Stimulated activated CD4-positive, alpha-beta T cell treated with anti-CD3 and anti-CD28 coated beads, Interleukin-4, amount 100 ng/mL, for 24 hours (primary cell): ENCODE measurements at regions not wholly inside any gene's neighbourhood (a gene's known extent, or its start where the extent isn't known, plus 50 kb on each side); places are given as distances from the start of the nearest gene placed in this dataset.

Source experiments
- DNase-seq: peaks from one replicate; pipeline ENCODE4 v3.0.0-alpha.2; 2020

- no peak for DNase-seq
These were observed 157.1 kb downstream of the TLE1 start for GRCh38 chr9:81532251-81532650.

GRCh38 chr9:81531511-81531910 is 157.8 kb downstream of the TLE1 start:
- DNase-seq: no peak

- no peak for DNase-seq
These were observed 158.5 kb downstream of the TLE1 start for GRCh38 chr9:81530846-81531245.

- DNase-seq: no peak
These were observed 159.0 kb downstream of the TLE1 start for GRCh38 chr9:81530310-81530810.

DNA sequence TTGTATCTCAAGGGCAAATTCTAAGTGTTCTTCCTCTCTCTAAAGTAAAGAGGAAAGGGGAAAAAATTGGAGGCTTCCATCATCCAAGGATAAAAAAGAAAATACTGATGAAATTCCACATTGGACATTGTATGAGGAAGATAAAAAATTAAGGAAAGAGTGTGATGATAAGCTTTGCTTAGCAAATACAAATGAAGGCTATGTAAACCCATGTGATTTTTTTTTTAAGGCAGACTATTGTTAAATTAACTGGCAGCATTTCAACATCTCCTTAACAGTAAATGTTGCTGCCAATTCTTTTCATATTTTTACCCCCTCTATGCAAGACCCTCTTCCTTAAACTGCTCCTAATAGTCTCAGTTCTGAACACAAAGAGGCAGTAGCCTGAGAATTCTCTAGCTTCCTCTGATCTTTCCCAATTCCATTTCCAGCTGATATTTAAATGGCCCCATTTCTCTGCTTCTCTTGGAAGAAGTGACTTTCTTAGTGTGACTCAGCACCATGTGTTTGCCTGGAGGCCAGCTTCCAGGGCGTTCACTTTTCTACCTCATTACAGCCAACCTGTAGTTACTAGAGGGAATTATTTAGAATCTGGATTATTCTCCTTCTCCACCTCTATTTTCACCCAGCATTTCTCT is 159.7 kb downstream of the TLE1 start:
- no peak for DNase-seq

DNA sequence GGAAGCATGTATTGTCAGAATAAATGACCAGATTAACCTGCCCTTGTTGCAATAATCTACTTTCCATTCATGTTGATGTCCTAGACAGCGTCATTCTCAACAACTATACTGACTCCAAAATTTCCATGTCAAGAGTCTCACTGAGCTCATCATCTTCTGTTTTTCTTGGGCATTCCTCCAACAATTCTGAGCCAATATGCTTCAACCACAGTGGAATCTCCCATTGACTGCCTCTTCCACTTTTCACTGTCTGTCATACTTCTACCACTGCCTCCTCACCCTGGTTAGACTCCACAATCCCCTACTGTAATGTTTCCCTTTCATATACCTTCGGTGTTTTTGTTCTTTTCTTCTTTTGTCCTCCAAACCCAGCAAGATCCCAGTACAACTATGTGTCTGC is 162.8 kb downstream of the TLE1 start:
- DNase-seq: no peak

DNA sequence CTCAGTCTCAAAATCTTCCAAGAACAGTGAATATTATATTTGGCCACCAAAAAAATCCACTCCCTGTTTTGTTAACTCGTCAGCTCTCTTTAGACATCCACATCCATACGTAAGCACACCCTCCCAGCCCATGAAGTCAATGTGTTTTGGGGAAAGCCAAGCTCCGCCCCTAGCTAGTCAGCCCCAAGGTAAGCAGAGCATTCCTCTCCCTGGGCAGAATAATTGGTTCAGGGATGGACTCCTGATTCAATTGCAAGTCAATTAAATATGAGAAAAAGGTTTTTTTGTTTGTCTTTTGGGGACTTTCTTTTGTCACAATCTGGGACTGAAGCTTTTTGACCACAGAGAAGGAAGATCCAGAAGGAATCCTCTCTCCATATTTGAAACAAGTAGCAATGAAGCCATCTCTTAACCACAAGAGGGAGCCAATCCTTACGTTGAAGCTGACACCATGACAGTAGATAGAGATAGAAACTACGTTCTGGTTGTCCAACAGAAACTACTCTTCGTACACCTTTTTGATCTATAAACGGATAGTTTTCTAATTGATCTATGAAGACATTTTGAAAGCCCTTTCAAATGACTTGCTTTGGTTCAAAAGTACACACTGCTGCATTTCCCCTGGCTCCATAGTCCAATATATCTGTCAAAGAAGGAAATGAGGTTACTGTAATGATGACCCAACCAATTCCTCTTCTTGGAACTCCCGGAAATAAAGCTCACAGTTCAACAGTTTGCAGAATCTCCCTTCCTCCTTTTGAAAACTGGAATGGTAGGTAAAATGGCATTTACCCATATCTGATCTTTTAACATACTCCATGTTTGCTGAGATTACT is 166.4 kb downstream of the TLE1 start:
- no peak for DNase-seq

DNA sequence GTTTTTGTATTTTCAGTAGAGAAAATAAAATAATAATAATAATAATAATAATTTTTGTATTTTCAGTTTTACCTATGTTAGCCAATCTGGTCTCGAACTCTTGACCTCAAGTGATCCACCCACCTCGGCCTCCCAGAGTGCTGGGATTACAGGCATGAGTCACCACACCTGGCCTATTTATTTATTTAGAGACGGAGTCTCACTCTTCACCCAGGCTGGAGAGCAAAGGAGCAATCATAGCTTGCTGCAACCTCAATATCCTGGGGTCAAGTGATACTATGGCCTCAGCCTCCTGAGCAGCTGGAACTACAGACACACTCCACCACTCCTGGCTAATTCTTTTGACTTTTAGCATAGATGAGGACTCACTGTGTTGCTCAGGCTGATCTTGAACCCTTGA is 167.5 kb downstream of the TLE1 start:
- DNase-seq: no peak

- no peak for DNase-seq
These were observed 169.4 kb downstream of the TLE1 start for GRCh38 chr9:81519816-81520495.

- no peak for DNase-seq
These were observed 171.4 kb downstream of the TLE1 start for GRCh38 chr9:81517954-81518353.

DNA sequence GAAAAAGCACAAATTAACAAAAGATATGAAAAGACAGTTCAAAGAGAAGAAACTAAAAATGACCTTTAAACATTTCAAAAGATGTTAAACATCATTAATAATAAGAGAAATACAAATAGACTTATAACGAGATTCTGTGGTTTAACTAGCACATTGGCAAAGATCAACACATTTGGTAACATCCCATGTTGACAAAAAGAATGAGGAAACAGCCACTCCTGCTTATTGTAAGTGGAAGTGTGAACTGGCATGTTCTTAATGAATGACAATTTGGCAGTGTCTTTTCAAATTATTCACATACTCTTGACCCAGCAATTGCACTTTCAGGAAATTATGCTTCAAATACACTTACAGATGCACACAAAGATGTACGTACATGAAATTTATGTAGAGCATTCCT is 176.3 kb downstream of the TLE1 start:
- no peak for DNase-seq

DNA sequence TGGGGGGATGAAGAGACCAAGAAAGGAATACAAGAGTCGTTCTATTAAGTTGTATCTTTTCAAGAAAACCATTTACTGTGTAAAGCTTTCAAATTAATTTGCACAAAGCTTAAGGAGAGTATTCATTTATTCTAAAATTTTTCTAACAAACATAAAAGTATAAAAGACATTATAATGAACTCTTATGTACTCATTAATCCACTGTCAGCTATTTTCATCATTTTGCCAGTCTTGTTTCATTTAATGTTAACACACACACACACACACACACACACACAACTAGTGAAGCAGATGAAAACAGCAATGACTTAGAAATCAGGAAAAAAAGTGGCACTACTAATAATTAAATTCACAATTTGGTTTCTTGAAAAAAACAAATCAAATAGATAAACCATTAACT is 176.7 kb downstream of the TLE1 start:
- no peak for DNase-seq

- DNase-seq: no peak
These were observed 180.9 kb downstream of the TLE1 start for GRCh38 chr9:81508476-81508875.

DNA sequence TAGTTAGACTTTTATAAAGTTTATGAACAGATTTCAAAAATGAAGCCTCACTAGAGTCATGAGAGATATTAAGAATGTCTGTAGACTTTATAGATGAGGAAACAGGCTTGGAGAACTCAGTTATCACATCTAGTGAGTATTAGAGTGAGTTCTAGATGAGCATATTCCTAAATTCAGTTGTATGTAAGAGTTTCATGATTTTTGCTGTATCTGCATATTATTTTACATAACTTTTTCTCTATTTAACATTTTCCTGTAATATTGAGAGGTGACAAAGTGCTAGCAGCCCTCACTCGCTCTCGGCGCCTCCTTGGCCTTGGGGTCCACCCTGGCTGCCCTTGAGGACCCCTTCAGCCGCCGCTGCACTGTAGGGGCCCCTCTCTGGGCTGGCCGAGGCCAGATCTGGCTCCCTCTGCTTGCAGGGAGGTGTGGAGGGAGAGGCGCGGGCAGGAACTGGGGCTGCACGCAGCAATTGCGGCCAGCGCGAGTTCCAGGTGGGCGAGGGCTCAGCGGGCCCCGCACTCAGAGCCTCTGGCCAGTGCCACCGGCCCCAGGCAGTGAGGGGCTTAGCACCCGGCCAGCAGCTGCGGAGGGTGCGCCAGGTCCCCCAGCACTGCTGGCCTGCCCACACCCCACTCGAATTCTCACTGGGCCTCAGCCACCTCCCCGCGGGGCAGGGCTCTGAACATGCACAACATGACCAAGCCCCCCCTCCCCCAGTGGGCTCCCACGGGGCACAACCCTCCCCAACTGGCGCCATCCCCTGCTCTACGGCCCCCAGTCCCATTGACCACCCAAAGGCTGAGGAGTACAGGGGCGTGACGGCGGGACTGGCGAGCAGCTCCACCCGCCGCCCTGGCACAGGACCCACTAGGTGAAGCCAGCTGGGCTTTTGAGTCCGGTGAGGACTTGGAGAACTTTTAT is 182.1 kb downstream of the TLE1 start:
- no peak for DNase-seq

GRCh38 chr9:81499594-81499993 is 189.8 kb downstream of the TLE1 start:
- DNase-seq: no peak

DNA sequence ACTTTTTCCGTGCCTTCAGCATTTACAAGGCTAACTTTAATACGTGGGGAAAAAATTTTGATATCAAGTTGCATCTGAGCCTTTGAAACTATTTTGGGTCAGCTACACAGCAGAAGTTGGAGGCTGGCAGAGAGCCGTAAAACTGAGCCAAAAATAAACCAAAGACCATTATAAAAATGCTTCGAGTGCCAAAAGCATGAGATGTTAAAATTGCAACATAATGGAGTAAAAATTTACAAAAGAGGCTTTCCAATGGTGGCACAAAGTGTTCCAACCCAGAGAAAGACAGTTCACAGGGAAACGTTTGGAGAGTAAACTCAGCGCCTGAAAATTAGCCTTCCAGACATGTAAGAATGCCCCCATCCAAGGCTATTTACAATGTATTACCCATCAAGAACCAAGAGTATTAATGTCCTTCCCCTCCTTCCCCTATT is 190.3 kb downstream of the TLE1 start:
- no peak for DNase-seq

DNA sequence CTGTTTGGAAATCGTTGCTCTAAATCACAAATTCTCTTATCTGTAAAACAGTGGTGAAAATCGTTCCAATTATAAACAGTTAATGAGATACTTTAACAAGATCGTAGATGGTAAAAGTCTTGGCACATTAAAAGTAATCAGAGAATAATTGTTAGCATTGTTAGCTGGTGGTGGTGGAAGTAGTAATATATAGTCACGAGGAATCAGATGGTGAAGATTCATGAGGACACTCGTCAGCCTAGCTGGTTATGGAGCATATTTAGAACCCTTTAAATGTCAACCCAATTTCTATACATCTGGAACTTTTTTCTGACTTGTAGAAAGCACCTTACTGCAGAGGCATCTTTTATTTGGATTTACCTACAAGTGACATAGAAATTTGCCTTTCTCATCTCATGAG is 190.8 kb downstream of the TLE1 start:
- DNase-seq: no peak

GRCh38 chr9:81497091-81497490 is 192.3 kb downstream of the TLE1 start:
- DNase-seq: no peak

GRCh38 chr9:81492710-81493447 is 196.5 kb downstream of the TLE1 start:
- DNase-seq: no peak

- no peak for DNase-seq
These were observed 198.6 kb downstream of the TLE1 start for GRCh38 chr9:81490605-81491331.

- DNase-seq: no peak
These were observed 200.3 kb downstream of the TLE1 start for GRCh38 chr9:81489046-81489445.
